ENCODE measurements at regions not wholly inside any gene's neighbourhood (a gene's known extent, or its start where the extent isn't known, plus 50 kb on each side); places are given as distances from the start of the nearest gene placed in this dataset.

DNA sequence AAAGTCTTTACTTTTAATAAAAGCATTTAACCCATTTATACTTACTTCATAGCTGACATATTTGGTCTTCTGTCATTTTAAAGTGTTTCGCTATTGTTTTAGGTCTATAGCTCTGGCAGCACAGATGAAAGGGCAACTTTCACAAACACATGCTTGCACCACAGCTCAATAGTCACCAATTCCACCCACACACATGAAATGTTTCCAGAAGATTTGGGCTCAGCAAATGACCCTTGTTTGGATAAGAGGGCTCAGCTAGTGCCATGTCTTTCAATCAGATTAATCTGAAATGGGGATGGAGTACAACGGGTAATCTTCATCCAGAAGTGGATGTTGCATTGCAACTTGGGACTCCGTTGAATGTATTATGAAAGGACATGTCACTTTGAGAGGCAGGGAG, 176.0 kb downstream of the FGF18 start:
- TF ChIP-seq NANOG (IDR thresholded peaks at IDR 0.05; ENCODE audit: insufficient read depth, low read depth, low read length, poor library complexity, severe bottlenecking) (no peak), TCF12 (IDR thresholded peaks at IDR 0.05; ENCODE audit: low read depth, low read length) (no peak), GABPA (IDR thresholded peaks at IDR 0.05; ENCODE audit: borderline replicate concordance, insufficient read depth, low read length) (no peak), RAD21 (IDR thresholded peaks at IDR 0.05 in 1 of 2, conservative IDR thresholded peaks at IDR 0.05 in 1 of 2; ENCODE audit: low read depth in 2 of 2, low read length in 2 of 2) (no peak), TAF1 (IDR thresholded peaks at IDR 0.05; ENCODE audit: low read depth, low read length) (no peak), GTF2F1 (IDR thresholded peaks at IDR 0.05; ENCODE audit: borderline replicate concordance, low read depth, low read length) (no peak), CHD1 (IDR thresholded peaks at IDR 0.05; ENCODE audit: low read depth, low read length) (no peak), POLR2A (IDR thresholded peaks at IDR 0.05; ENCODE audit: control extremely low read depth in 1 of 2, low read depth in 2 of 2, low read length in 2 of 2) (no peak), EP300 (IDR thresholded peaks at IDR 0.05; ENCODE audit: borderline replicate concordance in 1 of 2, low read depth in 2 of 2, low read length in 2 of 2) (no peak), SUZ12 (IDR thresholded peaks at IDR 0.05; ENCODE audit: low read length) (no peak)
- TF ChIP-seq, protein P1, sequence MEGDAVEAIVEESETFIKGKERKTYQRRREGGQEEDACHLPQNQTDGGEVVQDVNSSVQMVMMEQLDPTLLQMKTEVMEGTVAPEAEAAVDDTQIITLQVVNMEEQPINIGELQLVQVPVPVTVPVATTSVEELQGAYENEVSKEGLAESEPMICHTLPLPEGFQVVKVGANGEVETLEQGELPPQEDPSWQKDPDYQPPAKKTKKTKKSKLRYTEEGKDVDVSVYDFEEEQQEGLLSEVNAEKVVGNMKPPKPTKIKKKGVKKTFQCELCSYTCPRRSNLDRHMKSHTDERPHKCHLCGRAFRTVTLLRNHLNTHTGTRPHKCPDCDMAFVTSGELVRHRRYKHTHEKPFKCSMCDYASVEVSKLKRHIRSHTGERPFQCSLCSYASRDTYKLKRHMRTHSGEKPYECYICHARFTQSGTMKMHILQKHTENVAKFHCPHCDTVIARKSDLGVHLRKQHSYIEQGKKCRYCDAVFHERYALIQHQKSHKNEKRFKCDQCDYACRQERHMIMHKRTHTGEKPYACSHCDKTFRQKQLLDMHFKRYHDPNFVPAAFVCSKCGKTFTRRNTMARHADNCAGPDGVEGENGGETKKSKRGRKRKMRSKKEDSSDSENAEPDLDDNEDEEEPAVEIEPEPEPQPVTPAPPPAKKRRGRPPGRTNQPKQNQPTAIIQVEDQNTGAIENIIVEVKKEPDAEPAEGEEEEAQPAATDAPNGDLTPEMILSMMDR (IDR thresholded peaks at IDR 0.05; ENCODE audit: control extremely low read depth in 1 of 3, insufficient read depth in 1 of 3, low read depth in 1 of 3, low read length in 3 of 3): no peak

Measured in H1 (cell line).